ENCODE measurements at regions not wholly inside any gene's neighbourhood (a gene's known extent, or its start where the extent isn't known, plus 50 kb on each side); places are given as distances from the start of the nearest gene placed in this dataset.

DNA sequence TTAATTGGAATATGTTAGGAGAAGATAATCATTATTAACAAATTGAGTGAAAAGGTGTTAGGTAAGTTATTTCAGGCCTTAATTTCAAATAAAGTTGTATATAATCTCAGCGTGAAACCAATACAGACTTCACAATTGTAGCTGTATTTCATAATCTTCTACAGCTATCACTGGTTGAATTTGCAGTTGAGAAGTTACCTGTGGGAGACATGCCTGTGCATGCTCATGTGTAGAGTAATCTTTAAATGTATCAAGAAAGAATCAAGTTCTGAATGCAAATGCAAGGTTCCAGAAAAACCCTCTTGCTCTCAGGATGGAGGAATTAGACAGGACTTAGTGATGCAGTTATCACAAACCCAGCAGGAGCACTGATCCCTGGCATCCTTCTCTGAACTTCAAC lies 938.4 kb upstream of the SLC10A2 start:
- no peaks in the 10 kb centered on the region for H3K27me3 Mint-ChIP-seq (ENCODE audit: low read depth in 3 of 3)
- no peaks in the 10 kb centered on the region for H3K36me3 Mint-ChIP-seq
- H3K4me1 Mint-ChIP-seq, result no peaks in the 10 kb centered on the region
- H3K4me3 Mint-ChIP-seq, result no peak overlapping the region
- DNase-seq, result no peak
- H3K27ac Mint-ChIP-seq, result no peak overlapping the region
- peaks cover 0 to 32% (median 10%) of the 10 kb centered on the region in 6 donors for H3K9me3 Mint-ChIP-seq

DNA sequence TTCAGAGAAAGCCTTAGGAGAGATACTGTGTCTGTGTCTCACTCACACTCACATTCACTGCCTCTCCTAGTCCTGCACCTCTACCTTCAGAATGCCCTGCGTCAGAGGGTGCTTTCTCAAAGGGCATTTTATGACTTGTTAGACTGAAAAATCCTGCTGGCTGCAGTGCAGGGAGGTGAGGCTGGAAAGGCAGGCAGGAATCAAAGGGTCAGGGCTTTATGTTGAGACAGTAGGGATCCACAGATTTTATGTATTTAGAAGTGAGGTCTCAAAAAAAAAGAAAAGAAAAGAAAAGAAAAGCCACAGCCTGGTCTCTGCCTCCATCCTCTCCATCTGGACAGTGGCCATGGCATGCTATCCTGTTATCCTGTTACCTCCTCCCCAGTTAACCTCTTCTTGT lies 936.0 kb upstream of the SLC10A2 start:
- H3K9me3 Mint-ChIP-seq, result peaks cover 0 to 24% (median 5%) of the 10 kb centered on the region in 6 donors
- no peaks in the 10 kb centered on the region for H3K4me1 Mint-ChIP-seq
- H3K27me3 Mint-ChIP-seq (ENCODE audit: low read depth in 3 of 3), result no peaks in the 10 kb centered on the region
- H3K36me3 Mint-ChIP-seq, result no peaks in the 10 kb centered on the region
- no peak for DNase-seq
- H3K27ac Mint-ChIP-seq, result no peak overlapping the region
- H3K4me3 Mint-ChIP-seq, result no peak overlapping the region

DNA sequence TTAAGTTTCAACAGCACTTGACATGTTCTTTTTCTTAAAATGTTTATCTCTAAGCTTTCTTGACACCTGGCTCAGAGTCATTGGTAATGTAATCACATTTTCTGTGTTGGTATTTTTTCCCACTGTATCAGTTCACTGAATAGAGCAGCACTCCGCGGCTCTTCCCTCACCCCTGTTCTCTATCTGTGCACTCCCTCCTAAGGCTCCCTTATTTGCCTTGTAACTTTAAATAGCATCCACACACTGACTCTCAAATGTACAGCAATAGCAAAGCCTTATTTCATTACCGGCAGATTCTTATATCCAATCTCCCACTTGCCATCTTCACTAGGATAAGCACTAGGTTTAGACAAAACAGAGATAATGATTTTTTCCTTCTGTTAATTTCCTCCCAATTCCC lies 935.5 kb upstream of the SLC10A2 start:
- Mint-ChIP-seq H3K4me1 (no peaks in the 10 kb centered on the region), H3K36me3 (no peaks in the 10 kb centered on the region), H3K9me3 (peaks cover 0 to 24% (median 6%) of the 10 kb centered on the region in 6 donors), H3K4me3 (no peak overlapping the region), H3K27me3 (ENCODE audit: low read depth in 3 of 3) (no peaks in the 10 kb centered on the region), H3K27ac (no peak overlapping the region)
- DNase-seq, result no peak

DNA sequence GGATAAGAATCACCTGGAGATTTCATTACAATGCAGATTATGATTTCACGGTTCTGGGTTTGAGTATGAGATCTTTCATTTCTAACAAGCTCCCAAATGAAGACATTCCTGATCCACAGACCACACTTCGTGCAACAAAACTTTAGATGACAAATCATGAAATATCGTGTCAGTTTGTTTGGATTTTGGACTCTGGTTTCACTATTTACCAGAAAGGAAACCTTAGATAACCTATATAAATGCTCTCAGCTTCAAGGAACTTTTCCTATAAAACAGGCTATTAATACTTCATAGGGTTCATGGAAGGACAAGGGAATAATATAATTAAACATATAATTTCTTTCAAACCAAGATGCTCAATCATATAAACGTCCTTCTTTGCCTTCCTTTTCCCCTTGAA lies 930.5 kb upstream of the SLC10A2 start:
- H3K9me3 Mint-ChIP-seq, result peaks cover under 1 to 34% (median 18%) of the 10 kb centered on the region in 6 donors
- H3K4me1 Mint-ChIP-seq, result no peaks in the 10 kb centered on the region
- no peaks in the 10 kb centered on the region for H3K36me3 Mint-ChIP-seq
- no peak overlapping the region for H3K27ac Mint-ChIP-seq
- H3K4me3 Mint-ChIP-seq, result no peak overlapping the region
- DNase-seq, result no peak
- H3K27me3 Mint-ChIP-seq (ENCODE audit: low read depth in 3 of 3), result peaks cover 0 to 2% (median 0%) of the 10 kb centered on the region in 3 donors

DNA sequence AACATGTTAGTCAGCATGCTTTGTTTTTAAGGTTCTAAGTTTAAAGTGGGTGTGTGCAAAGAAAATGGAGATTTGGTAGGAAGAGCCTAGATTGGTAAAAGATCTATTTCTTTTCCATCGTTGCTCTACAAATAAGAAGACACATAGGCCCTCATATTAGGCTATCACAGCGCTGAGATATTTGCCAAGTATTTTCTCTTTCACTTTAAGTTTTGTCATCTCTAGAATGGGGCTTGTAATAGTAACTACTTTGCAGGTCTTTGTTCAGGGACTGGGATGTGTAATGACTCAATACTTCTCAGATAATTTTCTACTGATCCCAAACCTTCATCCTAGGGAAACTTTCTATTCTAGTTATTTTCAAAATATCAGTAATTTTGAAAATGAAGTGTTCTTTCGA lies 917.7 kb upstream of the SLC10A2 start:
- Mint-ChIP-seq H3K36me3 (no peaks in the 10 kb centered on the region), H3K27me3 (ENCODE audit: low read depth in 3 of 3) (no peaks in the 10 kb centered on the region), H3K27ac (no peak overlapping the region), H3K4me3 (no peak overlapping the region), H3K9me3 (peaks cover 3 to 27% (median 16%) of the 10 kb centered on the region in 6 donors), H3K4me1 (no peaks in the 10 kb centered on the region)
- DNase-seq, result no peak

DNA sequence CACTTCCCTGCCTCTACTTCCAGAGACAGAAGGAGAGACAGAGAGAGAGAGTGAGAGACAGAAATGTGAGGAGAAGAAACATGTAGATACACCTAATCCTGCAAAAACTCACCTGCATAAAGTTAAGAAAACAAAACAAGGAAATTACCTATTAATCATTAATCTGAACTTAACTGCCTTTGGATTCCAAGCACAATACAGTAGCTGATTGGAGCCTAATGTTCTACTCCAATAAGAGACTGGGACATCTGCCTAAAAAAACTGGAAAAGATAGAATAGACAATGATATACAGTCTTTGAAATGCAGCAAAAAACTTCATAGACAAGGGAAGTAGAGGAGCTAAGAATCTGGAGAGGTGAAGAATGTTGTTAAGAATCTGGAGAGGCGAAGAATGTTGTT lies 910.2 kb upstream of the SLC10A2 start:
- Mint-ChIP-seq H3K36me3 (peaks cover 0 to 4% (median 0%) of the 10 kb centered on the region in 3 donors), H3K4me1 (no peaks in the 10 kb centered on the region)

DNA sequence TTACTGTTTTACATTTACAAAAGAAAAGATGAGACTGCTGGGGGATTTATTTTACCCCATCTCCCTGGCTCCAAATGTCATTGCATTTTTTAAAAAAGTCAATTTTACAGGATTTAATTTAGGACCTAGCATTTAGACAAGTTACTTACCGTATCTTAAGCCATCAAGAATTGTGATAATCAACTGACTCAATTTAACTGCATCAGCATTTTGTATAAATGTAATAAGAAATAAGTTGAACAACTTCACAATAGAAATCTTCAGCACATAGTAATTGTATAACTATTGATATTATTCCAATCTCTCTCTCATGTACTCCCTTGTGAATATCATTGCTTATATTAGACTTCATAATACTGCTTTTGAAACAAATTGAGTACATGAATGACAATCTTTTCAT lies 907.5 kb upstream of the SLC10A2 start:
- Mint-ChIP-seq H3K27ac (no peak overlapping the region), H3K27me3 (ENCODE audit: low read depth in 3 of 3) (no peaks in the 10 kb centered on the region), H3K4me3 (no peak overlapping the region), H3K36me3 (peaks cover 0 to 4% (median 0%) of the 10 kb centered on the region in 3 donors), H3K4me1 (no peaks in the 10 kb centered on the region), H3K9me3 (peaks cover 0 to 53% (median 21%) of the 10 kb centered on the region in 6 donors)
- no peak for DNase-seq

More for the DNA sequence above, 910.2 kb upstream of the SLC10A2 start:
- peaks cover 0 to 41% (median 18%) of the 10 kb centered on the region in 6 donors for H3K9me3 Mint-ChIP-seq
- DNase-seq, result no peak
- no peak overlapping the region for H3K27ac Mint-ChIP-seq
- H3K4me3 Mint-ChIP-seq, result no peak overlapping the region
- H3K27me3 Mint-ChIP-seq (ENCODE audit: low read depth in 3 of 3), result no peaks in the 10 kb centered on the region

DNA sequence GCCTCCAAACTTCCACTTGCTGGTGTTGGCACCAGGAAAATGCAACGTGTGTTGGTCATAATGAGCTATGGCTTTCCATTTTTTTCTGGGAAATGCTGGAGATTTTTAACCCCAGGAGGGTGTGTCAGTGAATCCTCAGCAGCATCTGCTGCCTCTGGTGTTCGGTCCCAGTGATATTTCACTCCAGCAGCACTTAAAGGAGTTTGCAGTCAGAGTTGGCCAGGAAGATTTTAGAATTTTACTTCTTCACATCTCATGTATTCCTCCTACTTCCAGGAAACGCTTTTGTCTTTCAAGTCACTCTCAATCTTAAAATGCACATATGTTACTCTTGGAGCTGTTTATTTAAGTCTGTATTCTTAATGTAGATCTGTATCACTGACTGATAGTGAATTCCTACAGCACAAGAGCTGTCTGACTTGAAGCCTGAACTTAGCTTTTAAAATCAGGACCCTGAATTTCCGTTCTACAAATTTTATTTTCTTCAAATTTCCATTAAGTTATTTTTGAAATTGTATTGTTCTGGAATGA lies 903.4 kb upstream of the SLC10A2 start:
- DNase-seq, result no peak
- H3K27ac Mint-ChIP-seq, result no peak overlapping the region
- H3K9me3 Mint-ChIP-seq, result peaks cover 0 to 39% (median 18%) of the 10 kb centered on the region in 6 donors
- H3K4me1 Mint-ChIP-seq, result no peaks in the 10 kb centered on the region
- H3K36me3 Mint-ChIP-seq, result no peaks in the 10 kb centered on the region
- no peaks in the 10 kb centered on the region for H3K27me3 Mint-ChIP-seq (ENCODE audit: low read depth in 3 of 3)
- no peak overlapping the region for H3K4me3 Mint-ChIP-seq

DNA sequence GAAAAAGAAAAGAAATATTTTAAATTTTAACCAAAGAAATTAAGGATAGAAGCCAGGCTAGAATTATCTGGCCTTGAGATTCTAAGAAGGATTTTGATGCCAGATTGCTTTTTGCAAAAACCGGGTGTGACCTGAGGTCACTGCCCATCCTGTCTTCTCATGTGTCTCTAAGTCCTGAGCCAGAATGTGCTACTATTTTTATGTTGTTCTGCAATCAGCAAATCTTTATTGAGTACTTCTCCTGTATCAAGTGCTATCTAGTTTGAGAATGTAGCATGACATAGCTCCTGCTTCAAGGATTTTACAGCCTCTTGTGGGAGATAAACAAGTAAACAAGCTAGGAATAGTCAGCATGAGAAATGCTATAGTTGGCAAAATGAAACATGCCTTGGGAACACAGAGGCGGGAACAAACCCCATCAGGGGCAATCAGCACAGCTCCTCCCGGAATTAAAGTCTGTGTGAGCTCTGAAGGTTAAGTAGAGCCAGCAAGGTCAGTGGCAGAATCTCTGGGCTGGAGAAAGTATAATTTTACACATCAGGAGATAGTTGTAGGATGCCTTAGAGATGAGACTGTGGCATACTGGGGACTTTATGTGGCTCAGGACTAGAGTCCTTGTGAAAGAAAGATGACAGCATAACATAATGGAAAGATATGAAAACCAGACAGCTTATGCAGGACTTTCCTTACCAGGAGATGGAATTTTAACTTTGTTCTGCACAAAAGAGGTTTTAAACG lies 899.5 kb upstream of the SLC10A2 start:
- Mint-ChIP-seq H3K36me3 (no peaks in the 10 kb centered on the region), H3K4me1 (no peaks in the 10 kb centered on the region), H3K4me3 (no peak overlapping the region), H3K27ac (no peak overlapping the region), H3K27me3 (ENCODE audit: low read depth in 3 of 3) (no peaks in the 10 kb centered on the region), H3K9me3 (peaks cover 3 to 45% (median 22%) of the 10 kb centered on the region in 6 donors)
- no peak for DNase-seq

DNA sequence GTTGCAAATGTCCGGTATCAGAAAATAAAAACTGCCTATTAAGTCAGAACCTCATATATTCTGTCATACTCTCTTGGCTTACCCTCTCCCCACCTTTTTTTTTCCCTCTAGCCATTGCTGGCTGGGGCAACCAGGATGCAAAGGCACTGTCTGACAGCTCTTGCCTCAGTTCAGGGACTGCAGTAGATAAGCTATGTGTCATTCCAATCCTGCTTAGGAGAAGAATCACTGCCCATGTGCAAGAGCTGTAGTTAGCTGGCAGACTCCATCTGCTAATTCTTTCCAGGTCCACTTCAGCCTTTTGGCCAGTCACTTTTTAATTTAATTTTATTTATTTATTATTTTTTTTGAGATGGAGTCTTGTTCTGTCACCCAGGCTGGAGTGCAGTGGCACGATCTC lies 895.6 kb upstream of the SLC10A2 start:
- Mint-ChIP-seq H3K9me3 (peaks cover 4 to 50% (median 23%) of the 10 kb centered on the region in 6 donors), H3K4me1 (no peaks in the 10 kb centered on the region), H3K36me3 (no peaks in the 10 kb centered on the region), H3K27me3 (ENCODE audit: low read depth in 3 of 3) (peaks cover 0 to 2% (median 0%) of the 10 kb centered on the region in 3 donors), H3K4me3 (no peak overlapping the region), H3K27ac (no peak overlapping the region)
- DNase-seq, result no peak

DNA sequence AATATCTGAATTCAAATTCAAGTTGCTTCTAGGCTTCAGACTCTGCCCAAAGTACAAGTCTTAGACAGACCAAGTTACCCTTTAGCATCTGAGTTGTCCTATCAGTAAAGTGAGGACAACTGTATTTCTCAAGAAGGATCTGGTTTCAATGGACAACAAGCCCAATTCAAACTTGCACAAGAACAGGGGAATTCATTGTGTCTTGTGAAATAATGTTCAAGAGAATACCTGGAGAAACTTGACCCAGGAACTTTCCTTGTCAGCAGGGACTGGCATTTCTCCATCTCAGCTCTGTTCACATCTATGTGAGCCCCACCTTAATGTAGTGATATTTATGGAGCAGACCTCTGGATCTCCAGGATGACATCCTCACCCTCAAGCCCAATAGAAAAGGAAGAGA lies 894.9 kb upstream of the SLC10A2 start:
- H3K36me3 Mint-ChIP-seq, result no peaks in the 10 kb centered on the region
- H3K27ac Mint-ChIP-seq, result no peak overlapping the region
- no peak overlapping the region for H3K4me3 Mint-ChIP-seq
- peaks cover 6 to 52% (median 23%) of the 10 kb centered on the region in 6 donors for H3K9me3 Mint-ChIP-seq
- DNase-seq, result no peak
- peaks cover 0 to 2% (median 0%) of the 10 kb centered on the region in 3 donors for H3K27me3 Mint-ChIP-seq (ENCODE audit: low read depth in 3 of 3)
- H3K4me1 Mint-ChIP-seq, result no peaks in the 10 kb centered on the region

DNA sequence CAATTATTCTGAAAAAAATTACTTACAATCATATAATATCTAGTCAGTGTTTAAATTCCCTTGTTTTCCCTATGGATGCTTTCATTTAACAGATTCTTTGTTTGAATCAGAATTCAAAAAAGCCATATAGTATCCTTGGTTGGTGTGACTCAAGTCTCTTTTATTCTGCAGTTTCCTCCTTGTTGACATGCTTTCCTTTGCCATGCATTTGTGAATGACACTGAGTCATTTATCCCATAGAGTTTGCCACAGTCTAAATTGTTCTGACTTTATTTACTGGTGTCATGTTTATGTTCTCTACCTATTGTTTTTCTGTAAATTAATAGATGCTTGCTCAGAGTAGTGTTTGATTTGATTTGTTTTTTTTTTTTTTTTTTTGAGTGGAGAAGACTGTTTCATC lies 893.8 kb upstream of the SLC10A2 start:
- Mint-ChIP-seq H3K4me3 (no peak overlapping the region), H3K36me3 (no peaks in the 10 kb centered on the region), H3K27ac (no peak overlapping the region), H3K27me3 (ENCODE audit: low read depth in 3 of 3) (peaks cover 0 to 2% (median 0%) of the 10 kb centered on the region in 3 donors), H3K4me1 (no peaks in the 10 kb centered on the region), H3K9me3 (peaks cover 6 to 50% (median 19%) of the 10 kb centered on the region in 6 donors)
- no peak for DNase-seq

DNA sequence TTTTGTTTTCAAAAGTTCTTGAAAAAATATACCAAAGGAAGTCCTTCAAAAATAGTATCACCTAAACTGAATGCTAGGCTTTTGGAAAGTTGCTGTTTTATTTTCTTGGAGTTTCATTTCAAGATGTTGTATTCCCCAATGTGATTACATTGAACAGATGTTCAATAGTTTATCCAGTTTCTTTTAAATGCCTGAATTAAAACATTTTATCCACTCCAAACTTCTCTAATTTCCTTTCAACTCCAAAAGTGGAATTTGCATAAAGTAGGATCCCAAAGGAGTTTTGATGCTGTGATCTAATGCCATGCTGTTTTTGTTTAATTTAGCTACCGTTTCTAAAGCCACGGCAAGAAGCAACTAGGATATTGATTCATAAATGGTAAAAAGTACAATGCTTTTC lies 892.5 kb upstream of the SLC10A2 start:
- no peaks in the 10 kb centered on the region for H3K4me1 Mint-ChIP-seq
- peaks cover 5 to 56% (median 16%) of the 10 kb centered on the region in 6 donors for H3K9me3 Mint-ChIP-seq
- H3K27ac Mint-ChIP-seq, result no peak overlapping the region
- no peak for DNase-seq
- peaks cover 0 to 3% (median 0%) of the 10 kb centered on the region in 3 donors for H3K36me3 Mint-ChIP-seq
- H3K4me3 Mint-ChIP-seq, result no peak overlapping the region
- peaks cover 0 to 2% (median 0%) of the 10 kb centered on the region in 3 donors for H3K27me3 Mint-ChIP-seq (ENCODE audit: low read depth in 3 of 3)

DNA sequence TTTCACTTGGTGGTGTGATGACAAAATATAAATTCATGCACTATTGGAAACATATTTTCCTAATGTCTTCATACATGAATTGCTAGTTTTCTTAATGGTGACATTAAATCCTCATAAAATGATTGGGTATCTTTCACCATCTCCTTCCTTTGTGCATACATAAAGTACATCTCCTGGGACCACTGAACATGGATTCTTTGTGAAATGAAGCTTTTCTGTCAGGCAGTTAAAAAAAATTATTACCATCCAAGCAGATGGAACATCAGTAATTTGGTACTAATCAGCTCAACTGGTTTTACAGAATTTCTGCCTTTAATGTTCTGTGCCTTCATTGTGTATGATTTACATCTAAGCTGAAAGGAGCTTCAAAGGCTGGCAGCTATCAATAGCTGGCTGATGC lies 891.7 kb upstream of the SLC10A2 start:
- Mint-ChIP-seq H3K36me3 (peaks cover 0 to 3% (median 0%) of the 10 kb centered on the region in 3 donors), H3K4me3 (no peak overlapping the region), H3K27ac (no peak overlapping the region), H3K9me3 (peaks cover 5 to 56% (median 22%) of the 10 kb centered on the region in 6 donors), H3K4me1 (no peaks in the 10 kb centered on the region), H3K27me3 (ENCODE audit: low read depth in 3 of 3) (peaks cover 0 to 2% (median 0%) of the 10 kb centered on the region in 3 donors)
- DNase-seq, result no peak
